Activated T-cell treated with anti-CD3 and anti-CD28 coated beads, Interleukin-2, amount 50 U/mL, for 24 hours (primary cell): ENCODE measurements at regions not wholly inside any gene's neighbourhood (a gene's known extent, or its start where the extent isn't known, plus 50 kb on each side); places are given as distances from the start of the nearest gene placed in this dataset.

Experiments used
- DNase-seq: peaks from one replicate; pipeline ENCODE4 v3.0.0-alpha.2; 2020
- H3K27ac Mint-ChIP-seq: 2 replicates; pipeline ENCODE4 v1.8.0; 2020; ENCODE audit warnings: mild to moderate bottlenecking, mixed read lengths
- H3K27me3 Mint-ChIP-seq: 2 replicates; pipeline ENCODE4 v1.8.0; 2020; ENCODE audit warnings: mixed read lengths
- H3K36me3 Mint-ChIP-seq: 2 replicates; pipeline ENCODE4 v1.8.0; 2020; ENCODE audit warnings: low read depth, mixed read lengths
- H3K4me1 Mint-ChIP-seq: 2 replicates; pipeline ENCODE4 v1.8.0; 2020; ENCODE audit warnings: low read depth, mixed read lengths
- H3K4me3 Mint-ChIP-seq: 2 replicates; pipeline ENCODE4 v1.8.0; 2020; ENCODE audit warnings: mild to moderate bottlenecking, moderate library complexity, mixed read lengths
- H3K9me3 Mint-ChIP-seq: 2 replicates; pipeline ENCODE4 v1.8.0; 2020; ENCODE audit warnings: mixed read lengths

DNA sequence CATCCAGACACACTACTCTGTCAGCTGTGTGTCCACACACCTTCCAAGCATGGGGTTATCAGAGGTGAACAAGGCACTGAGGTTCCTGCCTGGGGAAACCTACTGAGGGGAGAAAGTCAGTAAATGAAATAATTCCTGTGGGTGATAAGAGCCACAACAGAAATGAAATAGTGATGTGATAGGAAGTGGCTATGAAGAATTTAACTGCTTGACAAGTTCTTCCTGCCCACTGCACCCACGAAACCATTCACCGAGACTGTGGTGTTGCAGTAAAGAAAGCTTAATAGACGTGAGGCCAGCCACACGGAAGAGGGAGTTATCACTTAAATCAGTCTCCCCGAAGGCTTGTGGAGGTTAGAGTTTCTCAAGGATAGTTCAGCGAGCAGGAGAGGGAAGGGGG is 353.1 kb downstream of the UQCRFS1 start:
- Mint-ChIP-seq H3K27ac (no peak overlapping the region), H3K9me3 (peaks cover 2% of the 10 kb centered on the region), H3K4me3 (no peak overlapping the region), H3K4me1 (no peaks in the 10 kb centered on the region), H3K36me3 (no peaks in the 10 kb centered on the region), H3K27me3 (peaks cover 4% of the 10 kb centered on the region)
- DNase-seq: no peak

DNA sequence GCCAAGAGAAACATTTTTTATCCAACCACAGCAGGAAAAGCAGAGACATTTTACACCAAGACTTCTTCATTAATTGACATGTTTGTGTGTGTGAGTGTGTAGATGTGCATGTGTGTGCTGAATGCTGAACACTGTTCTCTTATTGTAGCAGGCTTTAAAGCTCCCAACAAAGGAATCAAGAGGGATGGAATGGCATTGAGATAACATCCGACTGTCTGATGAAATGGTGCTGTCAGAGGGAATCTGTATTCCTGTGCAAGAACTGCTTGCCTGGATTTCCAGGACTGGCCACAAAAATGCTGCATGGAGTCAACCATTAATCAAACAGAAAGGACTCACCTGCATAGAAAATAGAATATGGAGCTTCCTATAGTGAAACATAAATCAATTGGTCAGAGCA is 354.0 kb downstream of the UQCRFS1 start:
- no peaks in the 10 kb centered on the region for H3K36me3 Mint-ChIP-seq
- H3K4me3 Mint-ChIP-seq: no peak overlapping the region
- peaks cover 5% of the 10 kb centered on the region for H3K9me3 Mint-ChIP-seq
- no peak for DNase-seq
- no peak overlapping the region for H3K27ac Mint-ChIP-seq
- H3K4me1 Mint-ChIP-seq: no peaks in the 10 kb centered on the region
- peaks cover 4% of the 10 kb centered on the region for H3K27me3 Mint-ChIP-seq

DNA sequence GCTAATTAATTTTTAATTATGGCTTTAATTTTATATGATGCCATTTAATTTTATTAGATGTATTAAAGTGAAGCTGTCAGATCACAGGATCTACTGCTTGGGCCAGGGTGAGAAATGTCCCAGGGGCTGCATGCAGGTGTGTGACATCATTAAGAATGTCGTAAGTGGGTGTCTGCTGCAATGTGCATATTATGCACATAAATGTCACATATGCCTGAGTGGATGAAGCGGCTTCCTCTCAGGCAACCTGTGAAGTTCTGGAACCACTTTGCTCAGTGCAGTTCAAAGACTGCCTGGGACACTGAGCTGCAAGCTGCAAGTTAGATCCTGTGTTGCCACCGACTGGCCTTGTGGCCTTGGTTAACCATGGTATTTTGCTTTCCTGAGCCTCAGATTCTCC is 355.0 kb downstream of the UQCRFS1 start:
- Mint-ChIP-seq H3K4me3 (no peak overlapping the region), H3K27ac (no peak overlapping the region), H3K36me3 (no peaks in the 10 kb centered on the region), H3K9me3 (peaks cover 8% of the 10 kb centered on the region), H3K27me3 (peaks cover 4% of the 10 kb centered on the region), H3K4me1 (no peaks in the 10 kb centered on the region)
- no peak for DNase-seq

DNA sequence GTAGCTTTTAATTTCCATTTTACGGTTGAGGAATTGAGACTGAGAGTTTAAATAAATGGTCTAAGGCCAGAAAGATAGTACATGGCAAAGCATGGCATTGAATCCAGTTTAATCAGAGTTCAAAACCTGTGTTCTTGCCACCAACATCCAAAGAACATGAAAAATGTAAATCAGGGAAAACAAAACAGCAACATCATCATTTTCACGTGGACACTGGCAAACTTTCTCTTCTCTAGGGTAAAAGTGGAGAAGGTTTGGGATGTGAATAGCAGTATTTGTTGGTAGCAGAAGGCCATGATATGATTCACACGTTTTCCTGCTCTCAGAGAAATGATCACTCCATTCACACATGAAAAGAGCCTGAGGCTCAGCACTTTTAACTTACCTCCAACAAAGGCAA is 357.7 kb downstream of the UQCRFS1 start:
- Mint-ChIP-seq H3K4me1 (no peaks in the 10 kb centered on the region), H3K4me3 (no peak overlapping the region), H3K9me3 (peaks cover 8% of the 10 kb centered on the region), H3K27ac (no peak overlapping the region), H3K27me3 (no peaks in the 10 kb centered on the region), H3K36me3 (no peaks in the 10 kb centered on the region)
- DNase-seq: no peak

DNA sequence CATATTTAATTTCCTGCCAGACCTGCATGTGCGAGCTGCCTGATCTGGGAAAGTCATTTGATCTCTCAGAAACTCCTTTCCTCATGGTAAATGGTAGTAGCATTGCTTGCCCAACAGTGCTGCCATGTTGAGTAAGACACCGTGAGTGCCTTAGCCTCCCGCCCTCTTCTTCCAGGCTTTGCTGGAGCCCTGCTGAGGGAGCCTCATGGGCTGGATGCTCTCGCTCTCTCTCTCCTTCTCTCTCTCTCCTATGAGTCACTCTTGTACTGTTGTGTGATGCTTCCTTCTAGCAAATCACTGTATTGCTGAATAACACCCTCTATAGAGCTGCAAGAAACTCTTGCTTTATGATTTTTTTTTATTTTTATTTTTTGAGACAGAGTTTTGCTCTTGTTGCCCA is 365.5 kb downstream of the UQCRFS1 start:
- DNase-seq: no peak
- H3K9me3 Mint-ChIP-seq: peaks cover 4% of the 10 kb centered on the region
- H3K4me3 Mint-ChIP-seq: no peak overlapping the region
- H3K36me3 Mint-ChIP-seq: no peaks in the 10 kb centered on the region
- H3K27ac Mint-ChIP-seq: no peak overlapping the region
- H3K27me3 Mint-ChIP-seq: no peaks in the 10 kb centered on the region
- H3K4me1 Mint-ChIP-seq: no peaks in the 10 kb centered on the region

DNA sequence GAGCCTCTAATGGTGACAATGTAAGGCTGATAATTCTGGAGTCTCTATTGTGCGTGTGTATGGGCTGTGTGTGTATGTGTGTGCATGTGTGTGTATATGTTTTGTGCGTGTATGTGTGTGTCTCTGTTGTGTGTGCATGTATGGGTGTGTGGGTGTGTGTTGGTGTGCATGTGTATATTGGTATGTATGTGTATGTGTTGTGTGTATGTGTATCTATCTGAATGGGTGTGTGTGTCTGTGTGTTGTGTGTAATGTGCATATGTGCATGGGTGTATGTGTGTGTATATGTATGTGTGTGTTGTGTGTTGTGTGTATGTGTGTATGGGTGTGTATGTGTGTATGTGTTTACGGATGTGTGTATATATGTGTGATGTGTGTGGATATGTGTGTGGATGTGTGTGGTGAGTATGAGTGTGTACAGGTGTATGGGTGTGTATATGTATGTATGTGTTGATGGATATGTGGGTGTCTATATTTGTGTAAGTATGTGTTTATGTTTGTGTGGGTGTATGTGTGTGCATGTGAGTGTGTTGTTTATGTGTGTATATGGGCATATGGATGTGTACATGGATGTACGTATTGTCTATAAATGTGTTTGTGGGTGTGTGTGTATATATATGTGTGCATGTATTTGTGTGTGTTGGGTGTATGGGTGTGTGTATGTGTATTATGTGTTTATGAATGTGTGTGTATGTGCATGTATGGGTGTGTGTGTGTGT is 366.7 kb downstream of the UQCRFS1 start:
- Mint-ChIP-seq H3K27ac (no peak overlapping the region), H3K27me3 (no peaks in the 10 kb centered on the region), H3K4me1 (no peaks in the 10 kb centered on the region), H3K9me3 (peaks cover 4% of the 10 kb centered on the region), H3K36me3 (no peaks in the 10 kb centered on the region), H3K4me3 (no peak overlapping the region)
- no peak for DNase-seq

DNA sequence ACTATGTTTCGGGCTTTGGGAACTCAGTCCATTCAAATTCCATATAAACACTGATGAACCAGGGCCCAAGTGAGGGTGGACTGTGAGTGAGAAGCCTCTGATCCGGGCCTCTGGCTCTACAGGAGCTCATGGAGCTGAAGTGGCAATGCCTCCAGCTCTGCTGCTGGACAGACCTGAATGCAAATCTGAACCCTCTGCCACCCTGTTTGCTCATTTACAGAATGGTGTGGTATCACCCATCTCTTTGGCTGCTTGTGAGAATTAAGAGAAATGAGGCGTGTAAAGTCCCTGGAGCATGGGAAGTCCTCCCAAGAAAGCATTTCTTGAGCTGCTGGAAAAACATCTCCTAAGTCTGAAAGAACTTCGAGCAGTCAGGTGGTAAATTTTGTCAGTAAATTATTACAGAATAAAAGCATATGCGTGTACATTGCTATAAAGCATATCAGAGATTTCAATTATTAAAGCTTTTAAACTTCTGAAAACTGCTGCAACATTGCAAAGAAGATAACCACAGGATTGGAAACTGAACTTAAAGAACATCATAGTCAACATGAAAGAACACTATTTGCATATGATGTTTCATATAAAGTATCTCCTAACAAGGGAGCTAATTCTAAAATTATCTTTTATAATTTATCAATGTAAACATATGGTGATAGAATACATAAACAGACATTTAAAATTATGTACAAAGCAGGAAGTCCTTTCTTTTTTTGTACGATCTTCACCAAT is 369.0 kb downstream of the UQCRFS1 start:
- no peaks in the 10 kb centered on the region for H3K4me1 Mint-ChIP-seq
- H3K9me3 Mint-ChIP-seq: peaks cover 4% of the 10 kb centered on the region
- DNase-seq: no peak
- no peak overlapping the region for H3K4me3 Mint-ChIP-seq
- no peaks in the 10 kb centered on the region for H3K36me3 Mint-ChIP-seq
- no peaks in the 10 kb centered on the region for H3K27me3 Mint-ChIP-seq
- no peak overlapping the region for H3K27ac Mint-ChIP-seq

DNA sequence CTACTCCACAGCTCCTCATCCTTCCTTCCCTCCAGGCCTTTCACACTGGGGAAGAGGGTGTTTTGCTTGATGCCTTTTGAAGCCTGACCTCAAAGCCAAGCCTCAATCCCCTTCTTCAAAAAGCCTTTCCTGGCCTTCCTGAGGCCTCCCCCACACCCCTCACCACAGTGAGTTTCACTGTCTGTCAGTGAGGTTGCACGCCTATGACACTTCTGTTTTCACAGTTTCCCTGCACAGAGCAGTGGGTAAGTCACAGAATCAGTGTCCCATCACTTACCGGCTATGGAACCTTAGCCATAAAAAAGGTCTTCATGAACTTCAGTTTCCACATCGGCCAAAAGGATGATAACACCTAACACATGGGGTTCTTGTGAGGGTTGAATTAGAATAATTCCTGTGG is 371.4 kb downstream of the UQCRFS1 start:
- Mint-ChIP-seq H3K27me3 (no peaks in the 10 kb centered on the region), H3K36me3 (no peaks in the 10 kb centered on the region), H3K9me3 (no peaks in the 10 kb centered on the region), H3K4me3 (no peak overlapping the region), H3K27ac (no peak overlapping the region), H3K4me1 (no peaks in the 10 kb centered on the region)
- no peak for DNase-seq

DNA sequence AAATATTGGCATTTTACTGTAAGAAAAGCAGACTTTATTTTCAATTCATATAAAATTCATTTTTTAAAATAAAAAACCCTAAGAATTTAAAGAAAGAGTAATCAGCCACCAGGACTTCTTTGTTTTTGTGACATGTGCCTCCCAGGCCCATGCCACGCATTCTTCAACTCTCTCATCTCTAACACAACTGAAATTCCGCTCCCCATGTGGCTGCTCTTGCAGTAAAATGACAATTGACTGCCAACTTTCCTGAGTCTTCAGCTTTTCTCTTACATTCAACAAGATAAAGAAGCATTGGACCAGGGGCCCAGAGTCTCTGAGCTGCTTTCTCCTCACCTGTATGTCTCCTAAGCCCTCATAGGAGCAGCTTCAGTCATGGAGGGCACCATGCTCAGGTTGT is 372.1 kb downstream of the UQCRFS1 start:
- no peaks in the 10 kb centered on the region for H3K27me3 Mint-ChIP-seq
- no peak for DNase-seq

DNA sequence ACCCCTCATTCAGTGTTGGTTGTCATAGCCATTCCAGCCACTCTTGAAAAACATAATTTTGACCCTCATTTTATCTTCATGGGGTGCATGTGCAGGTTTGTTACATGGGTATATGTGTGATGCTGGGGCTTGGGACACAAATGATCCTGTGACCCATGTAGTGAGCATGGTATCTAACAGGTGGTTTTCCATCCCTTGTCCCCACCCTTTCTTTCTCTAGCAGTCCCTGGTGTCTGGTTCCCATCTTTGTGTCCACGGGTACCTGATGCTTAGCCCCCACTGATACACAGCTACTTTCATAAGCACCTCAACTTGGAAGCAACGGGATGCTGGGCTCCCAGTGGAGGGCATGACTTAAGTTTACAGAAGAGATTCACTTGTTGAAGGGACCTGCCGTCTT is 373.5 kb downstream of the UQCRFS1 start:
- Mint-ChIP-seq H3K9me3 (no peaks in the 10 kb centered on the region), H3K36me3 (no peaks in the 10 kb centered on the region), H3K27me3 (no peaks in the 10 kb centered on the region), H3K4me1 (no peaks in the 10 kb centered on the region), H3K4me3 (no peak overlapping the region), H3K27ac (no peak overlapping the region)
- DNase-seq: no peak

More for the DNA sequence above, 372.1 kb downstream of the UQCRFS1 start:
- H3K9me3 Mint-ChIP-seq: no peaks in the 10 kb centered on the region
- no peak overlapping the region for H3K27ac Mint-ChIP-seq
- no peak overlapping the region for H3K4me3 Mint-ChIP-seq
- H3K36me3 Mint-ChIP-seq: no peaks in the 10 kb centered on the region
- H3K4me1 Mint-ChIP-seq: no peaks in the 10 kb centered on the region

DNA sequence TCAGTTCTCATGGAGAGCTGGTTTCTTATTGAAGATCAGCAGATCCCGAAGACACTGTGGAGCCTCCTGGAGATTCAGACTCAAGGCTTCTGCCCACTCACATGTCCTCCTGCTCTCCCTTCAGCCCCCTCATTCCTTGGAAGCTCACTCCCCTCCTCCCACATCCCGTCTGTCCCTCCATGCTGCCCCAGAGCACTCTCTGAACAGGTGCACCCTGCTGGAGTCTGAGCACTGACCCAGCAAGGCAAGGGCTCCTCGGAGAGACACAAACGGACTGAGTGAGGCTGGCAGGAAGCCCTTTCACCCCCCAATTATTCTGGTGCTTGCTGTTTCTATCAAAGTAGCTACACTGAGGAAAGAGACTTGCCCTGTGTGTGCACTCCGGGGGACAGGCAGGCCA is 374.0 kb downstream of the UQCRFS1 start:
- Mint-ChIP-seq H3K27ac (no peak overlapping the region), H3K9me3 (no peaks in the 10 kb centered on the region), H3K27me3 (no peaks in the 10 kb centered on the region), H3K4me1 (no peaks in the 10 kb centered on the region), H3K4me3 (no peak overlapping the region), H3K36me3 (no peaks in the 10 kb centered on the region)
- DNase-seq: no peak

DNA sequence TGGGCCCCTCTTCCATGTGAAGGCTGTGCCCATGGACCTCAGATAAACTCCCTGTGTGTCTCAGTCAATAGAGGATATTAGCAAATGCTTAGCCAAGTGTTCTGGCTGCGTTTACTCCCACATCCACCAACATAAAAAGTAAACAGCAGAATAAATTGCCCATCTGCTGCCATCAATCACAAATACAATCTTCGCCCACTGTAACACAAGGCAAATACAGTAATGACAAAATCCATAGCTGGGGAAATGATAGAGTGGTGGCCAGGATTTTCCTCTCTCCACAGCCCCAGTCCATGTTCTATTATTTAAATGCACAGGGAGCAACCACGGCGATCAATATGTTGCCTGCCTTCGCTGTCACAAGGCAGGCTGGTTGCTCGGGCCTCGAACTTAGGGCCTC is 376.5 kb downstream of the UQCRFS1 start:
- H3K9me3 Mint-ChIP-seq: no peaks in the 10 kb centered on the region
- H3K4me3 Mint-ChIP-seq: no peak overlapping the region
- no peaks in the 10 kb centered on the region for H3K36me3 Mint-ChIP-seq
- H3K4me1 Mint-ChIP-seq: no peaks in the 10 kb centered on the region
- H3K27me3 Mint-ChIP-seq: no peaks in the 10 kb centered on the region
- no peak overlapping the region for H3K27ac Mint-ChIP-seq
- DNase-seq: no peak

DNA sequence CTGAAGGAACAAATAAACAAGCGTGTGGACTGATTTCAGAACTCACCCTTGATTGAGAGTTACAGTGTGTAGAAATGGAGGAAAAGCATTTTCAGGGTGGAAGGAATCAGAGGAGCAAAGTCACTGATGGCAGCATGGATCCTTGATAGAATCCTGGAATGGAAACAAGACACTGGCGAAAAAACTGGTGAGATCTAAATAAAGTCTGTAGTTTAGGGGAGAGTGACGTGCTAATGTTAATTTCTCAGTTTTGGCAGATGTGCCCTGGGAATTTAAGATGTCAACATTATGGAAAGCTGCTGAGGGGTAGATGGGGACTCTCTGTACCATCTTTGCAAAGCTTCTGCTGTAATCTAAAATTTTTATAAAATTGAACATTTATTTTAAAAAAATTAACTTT is 378.0 kb downstream of the UQCRFS1 start:
- Mint-ChIP-seq H3K27ac (no peak overlapping the region), H3K4me3 (no peak overlapping the region), H3K36me3 (no peaks in the 10 kb centered on the region), H3K9me3 (no peaks in the 10 kb centered on the region), H3K27me3 (no peaks in the 10 kb centered on the region), H3K4me1 (no peaks in the 10 kb centered on the region)
- no peak for DNase-seq

DNA sequence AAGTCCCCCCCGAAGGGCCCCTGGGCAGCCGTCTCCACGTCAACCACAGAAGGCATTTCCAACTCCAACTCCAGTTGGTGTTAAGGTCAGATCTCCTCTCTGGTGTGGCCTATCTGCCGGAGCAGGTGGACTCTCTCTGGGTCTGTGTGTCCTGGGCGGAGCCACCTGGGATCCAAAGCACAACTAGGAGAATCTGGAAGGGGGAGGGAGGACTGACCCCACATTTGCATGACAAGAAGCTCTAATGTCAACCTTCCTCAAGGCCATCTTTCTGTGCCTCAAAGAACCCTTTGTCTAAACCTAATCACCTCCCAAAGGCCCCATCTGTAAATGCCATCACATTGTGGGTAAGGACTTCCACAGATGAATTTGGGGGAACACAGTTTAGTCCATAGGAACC is 381.5 kb downstream of the UQCRFS1 start:
- H3K4me3 Mint-ChIP-seq: no peak overlapping the region
- DNase-seq: no peak
- no peaks in the 10 kb centered on the region for H3K27me3 Mint-ChIP-seq
- H3K27ac Mint-ChIP-seq: no peak overlapping the region
- H3K4me1 Mint-ChIP-seq: no peaks in the 10 kb centered on the region
- H3K9me3 Mint-ChIP-seq: no peaks in the 10 kb centered on the region
- no peaks in the 10 kb centered on the region for H3K36me3 Mint-ChIP-seq

DNA sequence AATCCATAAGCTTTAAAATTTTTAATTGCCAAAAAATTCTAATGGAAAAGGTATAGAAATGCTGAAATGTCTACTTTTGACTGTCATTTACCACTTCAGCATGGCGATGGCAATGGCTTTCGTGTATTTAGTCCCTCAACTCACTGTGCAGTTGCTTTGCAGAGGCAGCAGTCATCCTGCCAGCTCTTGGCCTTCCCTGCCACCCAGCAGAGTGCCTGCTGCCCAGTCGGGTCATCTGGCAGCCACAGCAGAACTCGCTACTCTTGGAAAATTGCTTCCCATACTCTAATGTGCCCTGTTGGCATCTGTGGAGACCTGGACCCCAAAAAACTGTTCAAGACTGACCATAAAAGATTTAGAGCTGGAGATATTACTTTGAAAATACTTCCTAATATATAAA is 383.2 kb downstream of the UQCRFS1 start:
- DNase-seq: no peak
- Mint-ChIP-seq H3K27ac (no peak overlapping the region), H3K4me3 (no peak overlapping the region), H3K4me1 (no peaks in the 10 kb centered on the region), H3K27me3 (no peaks in the 10 kb centered on the region), H3K36me3 (no peaks in the 10 kb centered on the region), H3K9me3 (no peaks in the 10 kb centered on the region)
